Breast epithelium (tissue), 4 donors: ENCODE measurements at regions not wholly inside any gene's neighbourhood (a gene's known extent, or its start where the extent isn't known, plus 50 kb on each side); places are given as distances from the start of the nearest gene placed in this dataset.

Experiments used
- DNase-seq, 2 donors: peaks; one replicate each; pipeline ENCODE4 v3.0.0-alpha.2; 2019; ENCODE audit warnings: low spot score in 2 of 2
- H3K27ac ChIP-seq, 2 donors: fragments of 200-600 bp; sonication (generic) in 1 of 2; one replicate each; pipeline ENCODE4 v1.5.1; 2016 to 2019; ENCODE audit warnings: mild to moderate bottlenecking in 1 of 2
- H3K27me3 ChIP-seq, 2 donors: fragments of 200-600 bp; sonication (generic) in 1 of 2; one replicate each; pipeline versions ENCODE4 v1.5.1 to v1.6.0; 2017 to 2019; ENCODE audit warnings: control low read depth in 1 of 2, mild to moderate bottlenecking in 1 of 2
- H3K36me3 ChIP-seq: fragments of 200-600 bp; one replicate; pipeline ENCODE4 v1.5.1; 2019
- H3K4me1 ChIP-seq, 2 donors: fragments of 200-600 bp; sonication (generic); one replicate each; pipeline ENCODE4 v1.5.1; 2016 to 2019; ENCODE audit warnings: control low read depth in 1 of 2
- H3K4me3 ChIP-seq, 3 donors: fragments of 200-600 bp; sonication (generic); 1 replicate in 2 of 3; 2 replicates in 1 of 3; pipeline ENCODE4 v1.5.1; 2016 to 2019; ENCODE audit warnings: mild to moderate bottlenecking in 3 of 3, moderate library complexity in 2 of 3
- H3K9me3 ChIP-seq, 2 donors: fragments of 200-600 bp; sonication (generic) in 1 of 2; one replicate each; pipeline ENCODE4 v1.5.1; 2016 to 2019; ENCODE audit warnings: control low read depth in 1 of 2
- POLR2A ChIP-seq: fragments of 450-650 bp; IDR thresholded peaks from one replicate; pipeline ENCODE4 v1.6.1; 2016; ENCODE audit warnings: antibody characterized with exemption, mild to moderate bottlenecking, moderate library complexity
- POLR2AphosphoS5 ChIP-seq, 3 donors: sonication (generic); formaldehyde crosslinking; IDR thresholded peaks; one replicate each; pipeline ENCODE4 v1.6.1; 2017; ENCODE audit warnings: antibody characterized with exemption in 3 of 3
- intact Hi-C: fragments of 100-400 bp; cut with DNase I; formaldehyde crosslinking; loops from one replicate; pipeline ENCODE4 v1.15.1; 2023; ENCODE audit warnings: low total_unique reads
- TF ChIP-seq, protein P1 (sequence below), 3 donors: fragments of 450-650 bp; IDR thresholded peaks; one replicate each; pipeline ENCODE4 v1.5.1; 2016 to 2017; ENCODE audit warnings: antibody characterized with exemption in 3 of 3, mild to moderate bottlenecking in 3 of 3, moderate library complexity in 3 of 3

DNA sequence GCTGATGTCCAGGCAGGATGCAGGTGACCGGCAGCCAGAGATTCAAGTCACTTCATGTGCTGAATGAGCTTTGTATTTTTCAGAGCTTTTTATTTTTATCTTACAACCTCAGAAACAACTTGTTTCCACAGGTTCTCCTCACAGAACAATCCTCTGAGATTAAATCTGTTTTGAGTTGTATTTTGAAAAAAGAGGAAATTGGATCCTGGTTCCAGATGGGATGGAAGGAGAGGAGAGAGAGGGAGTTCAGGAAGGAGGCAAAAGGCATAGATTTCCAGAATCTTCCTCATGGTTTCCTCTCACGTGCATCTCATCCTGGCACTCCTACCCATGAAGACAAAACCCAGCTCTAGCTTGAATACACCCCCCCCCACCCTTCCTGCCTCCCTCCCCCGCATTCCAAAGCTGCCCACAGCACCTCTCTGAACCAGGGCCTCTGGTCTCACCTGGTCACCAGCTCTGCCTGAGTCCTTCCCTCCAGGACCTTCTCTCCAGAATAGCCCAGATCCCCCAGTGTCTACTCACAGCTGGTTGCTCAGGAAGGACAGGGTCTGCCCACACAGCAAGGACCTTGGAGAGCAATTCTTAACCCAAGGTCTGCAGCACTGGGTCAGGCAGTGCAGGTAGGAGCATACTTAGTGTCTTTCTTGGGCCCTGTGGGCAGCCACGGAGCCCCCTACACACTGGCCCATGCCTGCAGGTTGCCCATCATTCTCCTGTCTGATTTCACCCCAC lies 104.7 kb downstream of the ZFP36L2 start:
- no peaks in the 10 kb centered on the region for H3K36me3 ChIP-seq
- H3K27ac ChIP-seq = peak overlapping the region; percentile 53 to 66
- no peak overlapping the region for H3K4me3 ChIP-seq
- H3K27me3 ChIP-seq = no peaks in the 10 kb centered on the region
- intact Hi-C loops = no loop called here
- H3K4me1 ChIP-seq = peaks cover 0 to 4% of the 10 kb centered on the region in 2 donors
- TF ChIP-seq, protein P1, sequence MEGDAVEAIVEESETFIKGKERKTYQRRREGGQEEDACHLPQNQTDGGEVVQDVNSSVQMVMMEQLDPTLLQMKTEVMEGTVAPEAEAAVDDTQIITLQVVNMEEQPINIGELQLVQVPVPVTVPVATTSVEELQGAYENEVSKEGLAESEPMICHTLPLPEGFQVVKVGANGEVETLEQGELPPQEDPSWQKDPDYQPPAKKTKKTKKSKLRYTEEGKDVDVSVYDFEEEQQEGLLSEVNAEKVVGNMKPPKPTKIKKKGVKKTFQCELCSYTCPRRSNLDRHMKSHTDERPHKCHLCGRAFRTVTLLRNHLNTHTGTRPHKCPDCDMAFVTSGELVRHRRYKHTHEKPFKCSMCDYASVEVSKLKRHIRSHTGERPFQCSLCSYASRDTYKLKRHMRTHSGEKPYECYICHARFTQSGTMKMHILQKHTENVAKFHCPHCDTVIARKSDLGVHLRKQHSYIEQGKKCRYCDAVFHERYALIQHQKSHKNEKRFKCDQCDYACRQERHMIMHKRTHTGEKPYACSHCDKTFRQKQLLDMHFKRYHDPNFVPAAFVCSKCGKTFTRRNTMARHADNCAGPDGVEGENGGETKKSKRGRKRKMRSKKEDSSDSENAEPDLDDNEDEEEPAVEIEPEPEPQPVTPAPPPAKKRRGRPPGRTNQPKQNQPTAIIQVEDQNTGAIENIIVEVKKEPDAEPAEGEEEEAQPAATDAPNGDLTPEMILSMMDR (IDR thresholded peaks at IDR 0.05) = no peak
- no peak for TF ChIP-seq POLR2AphosphoS5 (IDR thresholded peaks at IDR 0.05)
- TF ChIP-seq POLR2A = no peak
- peaks cover 0 to 10% of the 10 kb centered on the region in 2 donors for H3K9me3 ChIP-seq
- DNase-seq = no peak

DNA sequence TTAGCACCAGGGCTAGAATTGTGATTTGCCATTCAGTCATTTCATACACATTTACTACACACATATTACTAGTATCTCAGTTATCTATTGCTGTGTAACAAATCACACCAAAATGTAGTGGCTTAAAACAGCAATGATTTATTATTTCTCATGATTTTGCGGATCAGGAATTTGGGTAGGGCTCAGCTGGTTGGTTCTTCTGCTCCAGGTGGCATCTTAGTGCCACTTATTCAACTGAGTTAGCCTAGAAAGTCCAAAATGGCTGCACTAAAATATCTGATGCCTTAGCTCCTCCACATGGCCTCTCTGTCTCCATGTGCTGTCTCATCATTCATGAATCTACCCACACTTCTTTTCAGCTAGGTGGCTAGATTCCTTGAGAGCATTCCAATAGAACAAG lies 107.1 kb downstream of the ZFP36L2 start:
- Histone ChIP-seq H3K27ac (no peak overlapping the region), H3K9me3 (peaks cover 0 to 10% of the 10 kb centered on the region in 2 donors), H3K4me3 (no peak overlapping the region), H3K36me3 (no peaks in the 10 kb centered on the region), H3K4me1 (peaks cover 0 to 4% of the 10 kb centered on the region in 2 donors), H3K27me3 (no peaks in the 10 kb centered on the region)
- intact Hi-C loops = no loop called here
- no peak for DNase-seq
- TF ChIP-seq POLR2AphosphoS5 (IDR thresholded peaks at IDR 0.05) (no peak), POLR2A (no peak)
- TF ChIP-seq, protein P1 (IDR thresholded peaks at IDR 0.05) = no peak

DNA sequence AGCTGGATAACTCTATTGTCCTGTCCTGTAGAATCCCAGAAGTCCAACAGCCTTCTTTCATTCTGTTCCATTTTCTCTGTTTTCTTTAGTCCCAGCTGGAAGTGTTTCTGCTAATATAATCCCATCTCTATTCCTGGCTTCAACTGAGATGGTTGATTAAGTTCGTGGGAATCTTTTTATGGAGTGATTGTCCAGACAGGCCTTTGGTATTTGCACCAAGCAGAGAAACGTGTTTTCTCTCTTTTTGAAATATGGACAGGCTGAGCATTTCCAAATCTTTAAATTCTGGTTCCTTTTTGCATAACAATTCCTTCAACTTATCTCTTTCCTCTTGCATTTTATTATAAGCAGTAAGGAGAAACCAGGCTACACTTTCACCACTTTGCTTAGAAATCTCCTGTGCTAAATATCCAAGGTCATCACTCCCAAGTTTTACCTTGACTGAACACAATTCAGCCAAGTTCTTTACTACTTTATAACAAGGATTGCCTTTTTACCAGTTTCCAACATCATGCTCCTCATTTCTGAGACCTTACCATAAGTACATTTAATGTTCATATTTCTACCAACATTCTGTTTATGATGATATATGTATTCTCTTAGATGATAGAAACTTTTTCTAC lies 108.8 kb downstream of the ZFP36L2 start:
- H3K4me3 ChIP-seq = no peak overlapping the region
- intact Hi-C loops = no loop called here
- TF ChIP-seq, protein P1 (IDR thresholded peaks at IDR 0.05) = no peak
- TF ChIP-seq POLR2A (no peak), POLR2AphosphoS5 (IDR thresholded peaks at IDR 0.05) (no peak)
- no peak for DNase-seq
- peaks cover 0 to 10% of the 10 kb centered on the region in 2 donors for H3K9me3 ChIP-seq
- H3K27me3 ChIP-seq = no peaks in the 10 kb centered on the region
- H3K27ac ChIP-seq = peak overlapping the region; percentile 51 to 54
- H3K4me1 ChIP-seq = peaks cover 0 to 4% of the 10 kb centered on the region in 2 donors
- H3K36me3 ChIP-seq = no peaks in the 10 kb centered on the region

DNA sequence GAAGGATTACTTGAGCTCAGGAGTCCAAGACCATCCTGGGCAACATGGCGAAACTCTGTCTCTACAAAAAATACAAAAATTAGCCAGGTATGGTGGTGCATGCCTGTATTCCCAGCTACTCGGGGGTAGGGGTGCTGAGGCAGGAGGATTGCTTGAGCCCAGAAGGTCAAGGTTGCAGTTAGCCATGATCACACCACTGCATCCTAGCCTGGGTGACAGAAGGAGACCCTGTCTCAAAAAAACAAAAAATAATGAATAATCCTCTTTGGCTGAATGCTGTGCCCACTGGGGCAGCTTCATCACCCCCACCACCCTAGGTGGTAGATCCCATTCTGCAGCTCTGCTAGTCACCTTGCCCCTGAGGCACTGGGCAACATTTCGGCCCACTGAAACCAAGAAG lies 109.4 kb downstream of the ZFP36L2 start:
- Histone ChIP-seq H3K4me1 (peaks cover 0 to 3% of the 10 kb centered on the region in 2 donors), H3K4me3 (no peak overlapping the region), H3K27ac (peak overlapping the region; percentile 51 to 54), H3K36me3 (no peaks in the 10 kb centered on the region), H3K27me3 (no peaks in the 10 kb centered on the region), H3K9me3 (peaks cover 0 to 10% of the 10 kb centered on the region in 2 donors)
- no peak for DNase-seq
- TF ChIP-seq, protein P1 (IDR thresholded peaks at IDR 0.05) = no peak
- TF ChIP-seq POLR2A = no peak
- no peak for TF ChIP-seq POLR2AphosphoS5 (IDR thresholded peaks at IDR 0.05)
- intact Hi-C loops = no loop called here

DNA sequence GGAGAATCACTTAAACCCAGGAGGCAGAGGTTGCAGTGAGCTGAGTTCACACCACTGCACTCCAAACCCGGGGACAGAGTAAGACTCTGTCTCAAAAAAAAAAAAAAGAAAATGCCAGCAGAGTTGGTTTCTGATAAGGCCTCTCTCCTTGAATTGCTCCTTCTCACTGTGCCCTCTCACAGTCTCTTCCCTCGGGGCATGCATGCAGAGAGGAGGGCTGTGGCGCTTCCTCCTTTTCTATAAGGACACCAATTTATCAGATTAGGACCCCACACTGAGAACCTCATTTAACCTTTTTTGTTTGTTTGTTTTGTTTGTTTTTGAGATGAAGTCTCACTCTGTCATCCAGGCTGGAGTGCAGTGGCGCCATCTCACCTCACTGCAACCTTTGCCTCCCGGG lies 110.5 kb downstream of the ZFP36L2 start:
- TF ChIP-seq, protein P1 (IDR thresholded peaks at IDR 0.05) = no peak
- no peak for TF ChIP-seq POLR2AphosphoS5 (IDR thresholded peaks at IDR 0.05)
- no peak for TF ChIP-seq POLR2A
- intact Hi-C loops = no loop called here
- H3K9me3 ChIP-seq = peaks cover 0 to 10% of the 10 kb centered on the region in 2 donors
- no peaks in the 10 kb centered on the region for H3K27me3 ChIP-seq
- no peak overlapping the region for H3K27ac ChIP-seq
- H3K4me3 ChIP-seq = no peak overlapping the region
- H3K4me1 ChIP-seq = no peaks in the 10 kb centered on the region
- no peak for DNase-seq
- H3K36me3 ChIP-seq = no peaks in the 10 kb centered on the region
